Esophagus muscularis mucosa (tissue), 3 donors: ENCODE measurements at regions not wholly inside any gene's neighbourhood (a gene's known extent, or its start where the extent isn't known, plus 50 kb on each side); places are given as distances from the start of the nearest gene placed in this dataset.

Experiments
- EP300 ChIP-seq: sonication (generic); formaldehyde crosslinking; IDR thresholded peaks from one replicate; pipeline ENCODE4 v1.6.1; 2017; ENCODE audit warnings: antibody characterized with exemption
- TF ChIP-seq, protein P1 (sequence below), 3 experiments: fragments of 200-600 bp in 2 of 3; fragments of 450-650 bp in 1 of 3; sonication (generic) in 2 of 3; IDR thresholded peaks; one replicate each; pipeline ENCODE4 v1.5.1; 2017 to 2019; ENCODE audit warnings: antibody characterized with exemption in 3 of 3, mild to moderate bottlenecking in 2 of 3, moderate library complexity in 1 of 3

DNA sequence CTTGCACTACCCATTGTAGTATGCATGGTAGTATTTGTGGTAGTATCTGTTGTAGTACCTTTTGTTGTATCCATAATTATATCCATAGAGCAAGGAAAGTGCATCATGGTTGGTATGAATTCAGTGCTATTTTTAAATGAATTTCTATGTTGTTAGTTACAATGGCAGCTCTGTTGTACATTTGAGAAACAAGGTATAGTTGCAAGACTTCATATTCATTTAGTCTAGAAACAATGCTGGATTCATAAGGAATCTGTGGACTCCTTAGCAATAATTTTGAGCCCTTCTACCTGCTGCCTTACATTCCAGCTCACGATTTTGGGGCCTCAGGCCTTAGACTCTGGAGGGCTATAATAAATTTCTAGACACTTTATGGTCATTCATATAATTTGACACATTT lies 141.8 kb downstream of the FAM43A start:
- TF ChIP-seq, protein P1, sequence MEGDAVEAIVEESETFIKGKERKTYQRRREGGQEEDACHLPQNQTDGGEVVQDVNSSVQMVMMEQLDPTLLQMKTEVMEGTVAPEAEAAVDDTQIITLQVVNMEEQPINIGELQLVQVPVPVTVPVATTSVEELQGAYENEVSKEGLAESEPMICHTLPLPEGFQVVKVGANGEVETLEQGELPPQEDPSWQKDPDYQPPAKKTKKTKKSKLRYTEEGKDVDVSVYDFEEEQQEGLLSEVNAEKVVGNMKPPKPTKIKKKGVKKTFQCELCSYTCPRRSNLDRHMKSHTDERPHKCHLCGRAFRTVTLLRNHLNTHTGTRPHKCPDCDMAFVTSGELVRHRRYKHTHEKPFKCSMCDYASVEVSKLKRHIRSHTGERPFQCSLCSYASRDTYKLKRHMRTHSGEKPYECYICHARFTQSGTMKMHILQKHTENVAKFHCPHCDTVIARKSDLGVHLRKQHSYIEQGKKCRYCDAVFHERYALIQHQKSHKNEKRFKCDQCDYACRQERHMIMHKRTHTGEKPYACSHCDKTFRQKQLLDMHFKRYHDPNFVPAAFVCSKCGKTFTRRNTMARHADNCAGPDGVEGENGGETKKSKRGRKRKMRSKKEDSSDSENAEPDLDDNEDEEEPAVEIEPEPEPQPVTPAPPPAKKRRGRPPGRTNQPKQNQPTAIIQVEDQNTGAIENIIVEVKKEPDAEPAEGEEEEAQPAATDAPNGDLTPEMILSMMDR (IDR thresholded peaks at IDR 0.05): no peak
- TF ChIP-seq EP300: no peak
